ENCODE measurements at regions not wholly inside any gene's neighbourhood (a gene's known extent, or its start where the extent isn't known, plus 50 kb on each side); places are given as distances from the start of the nearest gene placed in this dataset.

- no peak overlapping the region for H3K4me2 ChIP-seq (ENCODE audit: low read length)
- H3K36me3 ChIP-seq (ENCODE audit: insufficient read depth, low read length), result no peaks in the 10 kb centered on the region
- TF ChIP-seq REST (IDR thresholded peaks at IDR 0.05; ENCODE audit: borderline replicate concordance) (no peak), RAD21 (conservative IDR thresholded peaks at IDR 0.05) (no peak), EP300 (conservative IDR thresholded peaks at IDR 0.05; ENCODE audit: poor library complexity, severe bottlenecking) (no peak), TAF1 (IDR thresholded peaks at IDR 0.05; ENCODE audit: low read depth) (no peak), POLR2AphosphoS5 (IDR thresholded peaks at IDR 0.05) (no peak), EZH2 (IDR thresholded peaks at IDR 0.05; ENCODE audit: borderline replicate concordance, insufficient read depth, low read length, poor library complexity, severe bottlenecking) (no peak), SMC3 (conservative IDR thresholded peaks at IDR 0.05; ENCODE audit: poor library complexity) (no peak), CTCF (IDR thresholded peaks at IDR 0.05; ENCODE audit: poor library complexity, severe bottlenecking) (no peak), MXI1 (conservative IDR thresholded peaks at IDR 0.05; ENCODE audit: poor library complexity, severe bottlenecking) (no peak)
- no peaks in the 10 kb centered on the region for H3K9me2 ChIP-seq (ENCODE audit: insufficient read depth, low read length)
- H3K9ac ChIP-seq (ENCODE audit: low read length), result no peak overlapping the region
- H4K20me1 ChIP-seq (ENCODE audit: insufficient read depth), result no peaks in the 10 kb centered on the region
- no peaks in the 10 kb centered on the region for H3F3A ChIP-seq (ENCODE audit: insufficient read depth, low read length, poor library complexity, severe bottlenecking)
- H3K79me2 ChIP-seq (replicated peaks; ENCODE audit: insufficient read depth, low read length), result no peaks in the 10 kb centered on the region
- no peak overlapping the region for H3K27ac ChIP-seq (ENCODE audit: low read length)
- no peak overlapping the region for H3K4me3 ChIP-seq (ENCODE audit: low read length)
- no peaks in the 10 kb centered on the region for H3K9me3 ChIP-seq (ENCODE audit: low read length)
- H2AFZ ChIP-seq (ENCODE audit: low read depth, low read length), result no peak overlapping the region
- no peaks in the 10 kb centered on the region for H3K27me3 ChIP-seq (ENCODE audit: insufficient read depth, low read depth, low read length)
Observed at GRCh38 chr12:74482115-74482514, 55.5 kb upstream of the ATXN7L3B start.

GRCh38 chr12:74483057-74483456 lies 54.6 kb upstream of the ATXN7L3B start:
- no peak overlapping the region for H3K4me2 ChIP-seq (ENCODE audit: low read length)
- no peaks in the 10 kb centered on the region for H3F3A ChIP-seq (ENCODE audit: insufficient read depth, low read length, poor library complexity, severe bottlenecking)
- no peaks in the 10 kb centered on the region for H3K9me3 ChIP-seq (ENCODE audit: low read length)
- H4K20me1 ChIP-seq (ENCODE audit: insufficient read depth), result no peaks in the 10 kb centered on the region
- no peak overlapping the region for H2AFZ ChIP-seq (ENCODE audit: low read depth, low read length)
- no peak overlapping the region for H3K27ac ChIP-seq (ENCODE audit: low read length)
- H3K36me3 ChIP-seq (ENCODE audit: insufficient read depth, low read length), result no peaks in the 10 kb centered on the region
- H3K4me3 ChIP-seq (ENCODE audit: low read length), result no peak overlapping the region
- H3K9ac ChIP-seq (ENCODE audit: low read length), result no peak overlapping the region
- no peaks in the 10 kb centered on the region for H3K9me2 ChIP-seq (ENCODE audit: insufficient read depth, low read length)
- no peaks in the 10 kb centered on the region for H3K27me3 ChIP-seq (ENCODE audit: insufficient read depth, low read depth, low read length)
- TF ChIP-seq TAF1 (IDR thresholded peaks at IDR 0.05; ENCODE audit: low read depth) (no peak), SMC3 (conservative IDR thresholded peaks at IDR 0.05; ENCODE audit: poor library complexity) (no peak), EP300 (conservative IDR thresholded peaks at IDR 0.05; ENCODE audit: poor library complexity, severe bottlenecking) (no peak), CTCF (IDR thresholded peaks at IDR 0.05; ENCODE audit: poor library complexity, severe bottlenecking) (no peak), RAD21 (conservative IDR thresholded peaks at IDR 0.05) (no peak)
- no peaks in the 10 kb centered on the region for H3K79me2 ChIP-seq (replicated peaks; ENCODE audit: insufficient read depth, low read length)

Small RNA genes in the stretch of these regions (small RNA-seq; reads per million reads assigned to genes)
- gene AC090502.2 (0 reads per million in 3 experiments), gene RF00096 (0 to 0.16 (median 0) reads per million in 3 experiments), gene RNU6-1012P (0 reads per million in 3 experiments)

All from neural cell (in vitro differentiated cells).